HG03520 (cell line): ENCODE measurements at regions not wholly inside any gene's neighbourhood (a gene's known extent, or its start where the extent isn't known, plus 50 kb on each side); places are given as distances from the start of the nearest gene placed in this dataset.

Source experiments
- ATAC-seq: cut with Tn5 transposase; IDR thresholded peaks from one replicate; pipeline ENCODE4 v1.9.1; 2021; ENCODE audit warnings: mild to moderate bottlenecking, moderate library complexity; ENCODE audit not compliant: unreplicated experiment

- no peak for ATAC-seq
These were observed 55.4 kb downstream of the ZCCHC12 start for GRCh38 chrX:118878977-118879376.

DNA sequence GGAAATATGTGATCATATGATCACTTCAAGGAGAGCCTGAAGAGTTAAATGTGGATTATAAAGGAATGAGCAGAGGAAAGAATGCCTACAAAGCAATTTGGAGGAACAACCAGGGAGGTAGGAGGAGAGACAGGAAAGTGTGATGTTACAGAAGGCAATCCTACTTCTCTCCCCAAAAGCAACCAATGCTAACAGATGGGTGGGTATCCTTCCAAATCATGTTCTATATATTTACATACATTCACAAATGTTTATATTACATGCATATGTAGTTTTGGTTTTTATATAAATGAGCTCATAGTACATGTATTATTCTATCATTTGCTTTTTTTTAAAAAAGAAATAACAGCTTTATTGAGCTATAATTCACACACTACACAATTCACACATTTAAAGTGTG lies 56.0 kb downstream of the ZCCHC12 start:
- ATAC-seq, result no peak

DNA sequence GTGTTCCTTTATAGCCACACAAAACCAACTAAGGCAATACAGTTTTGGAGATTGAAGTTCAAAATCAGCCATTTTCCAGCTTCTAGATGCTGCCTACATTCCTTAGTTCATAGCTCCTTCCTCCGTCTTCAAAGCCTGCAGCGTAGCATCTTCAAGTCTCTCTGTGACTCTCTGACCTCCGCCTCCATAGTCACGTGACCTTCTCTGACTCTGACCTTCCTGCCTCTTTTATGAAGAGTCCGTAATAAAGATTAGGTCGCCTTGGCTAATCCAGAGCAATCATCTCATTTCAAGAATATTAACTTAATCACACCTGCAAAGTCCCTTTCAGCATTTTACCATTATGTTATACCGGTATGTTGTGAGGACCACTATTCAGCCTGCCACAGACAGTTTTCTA lies 60.4 kb downstream of the ZCCHC12 start:
- ATAC-seq, result no peak

GRCh38 chrX:118884552-118885138 lies 61.0 kb downstream of the ZCCHC12 start:
- ATAC-seq, result no peak

GRCh38 chrX:118893923-118894322 lies 70.3 kb downstream of the ZCCHC12 start:
- ATAC-seq, result no peak

GRCh38 chrX:118901991-118902390 lies 72.4 kb upstream of the LONRF3 start:
- ATAC-seq, result no peak

DNA sequence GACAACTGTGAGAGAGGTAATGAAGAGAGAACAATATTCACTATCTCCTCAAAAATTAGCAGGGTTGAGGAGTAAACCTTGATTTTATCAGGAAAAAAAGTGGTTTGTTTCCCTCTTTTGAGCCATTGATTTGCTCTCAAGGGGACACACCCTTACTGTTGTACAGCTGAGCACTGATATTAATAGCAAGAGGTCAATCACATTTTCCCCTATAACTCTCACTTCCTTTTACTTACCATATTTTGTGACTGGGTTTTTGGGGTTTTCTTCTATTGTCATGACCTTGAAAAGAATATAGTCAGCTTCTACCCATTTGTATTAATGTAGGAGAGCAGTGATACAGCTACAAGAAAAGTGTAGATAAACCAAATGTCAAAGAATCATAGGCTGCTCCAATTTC lies 70.2 kb upstream of the LONRF3 start:
- ATAC-seq, result peak; percentile 74

- no peak for ATAC-seq
These were observed 69.8 kb upstream of the LONRF3 start for GRCh38 chrX:118904664-118905063.
